OCI-LY1 (cell line): ENCODE measurements at regions not wholly inside any gene's neighbourhood (a gene's known extent, or its start where the extent isn't known, plus 50 kb on each side); places are given as distances from the start of the nearest gene placed in this dataset.

Source experiments
- H2AFZ ChIP-seq: fragments of 200-600 bp; sonication (generic), shearing (Covaris generic); 2 replicates; pipeline ENCODE4 v1.6.0; 2014; ENCODE audit warnings: antibody characterized with exemption, mild to moderate bottlenecking, low read length
- H3F3A ChIP-seq: fragments of 200-600 bp; sonication (generic), shearing (Covaris generic); 2 replicates; pipeline ENCODE4 v1.6.0; 2014; ENCODE audit warnings: mild to moderate bottlenecking, antibody characterized with exemption, low read length, moderate library complexity; ENCODE audit not compliant: insufficient read depth
- H3K27ac ChIP-seq: fragments of 200-600 bp; sonication (generic); 2 replicates; pipeline ENCODE4 v1.5.1; 2014; ENCODE audit warnings: low read length, mixed run types, mild to moderate bottlenecking, low read depth; ENCODE audit not compliant: poor library complexity, severe bottlenecking
- H3K27me3 ChIP-seq: fragments of 200-600 bp; sonication (generic); 2 replicates; pipeline ENCODE4 v1.6.0; 2014; ENCODE audit warnings: antibody characterized with exemption, mild to moderate bottlenecking, low read length, moderate library complexity; ENCODE audit not compliant: insufficient read depth
- H3K36me3 ChIP-seq: fragments of 200-600 bp; sonication (generic); 2 replicates; pipeline ENCODE4 v1.6.1; 2014; ENCODE audit warnings: mild to moderate bottlenecking, antibody characterized with exemption, low read length, moderate library complexity, mixed read lengths; ENCODE audit not compliant: insufficient read depth
- H3K4me1 ChIP-seq: fragments of 200-600 bp; sonication (generic); 2 replicates; pipeline ENCODE4 v1.5.1; 2014; ENCODE audit warnings: mild to moderate bottlenecking, low read length, moderate library complexity; ENCODE audit not compliant: insufficient read depth, severe bottlenecking
- H3K4me2 ChIP-seq: fragments of 200-600 bp; sonication (generic), shearing (Covaris generic); 2 replicates; pipeline ENCODE4 v1.6.1; 2014; ENCODE audit warnings: low read length
- H3K4me3 ChIP-seq: fragments of 200-600 bp; sonication (generic); 2 replicates; pipeline ENCODE4 v1.5.1; 2014; ENCODE audit warnings: low read length, low read depth, mild to moderate bottlenecking, mixed read lengths; ENCODE audit not compliant: poor library complexity, severe bottlenecking
- H3K79me2 ChIP-seq: fragments of 200-600 bp; shearing (Covaris generic); 2 replicates; pipeline ENCODE4 v1.6.1; 2016; ENCODE audit warnings: mixed run types, low read length, mixed read lengths; ENCODE audit not compliant: insufficient read depth
- H3K9ac ChIP-seq: fragments of 200-600 bp; sonication (generic), shearing (Covaris generic); 2 replicates; pipeline ENCODE4 v1.6.1; 2014; ENCODE audit warnings: mild to moderate bottlenecking, low read length, mixed read lengths
- H3K9me2 ChIP-seq: fragments of 200-600 bp; sonication (generic), shearing (Covaris generic); 2 replicates; pipeline ENCODE4 v1.6.1; 2014; ENCODE audit warnings: low read depth, mild to moderate bottlenecking, low read length, mixed read lengths
- H3K9me3 ChIP-seq: fragments of 200-600 bp; shearing (Covaris generic); 2 replicates; pipeline ENCODE4 v1.6.1; 2014; ENCODE audit warnings: low read length, mixed read lengths
- H4K20me1 ChIP-seq: fragments of 200-600 bp; sonication (generic), shearing (Covaris generic); 2 replicates; pipeline ENCODE4 v1.6.0; 2016; ENCODE audit warnings: mild to moderate bottlenecking, low read length; ENCODE audit not compliant: insufficient read depth
- CTCF ChIP-seq: fragments of 200-600 bp; sonication (generic), shearing (Covaris generic); IDR thresholded peaks from 2 replicates; pipeline ENCODE4 v1.5.1; 2017; ENCODE audit warnings: mild to moderate bottlenecking, antibody characterized with exemption, low read length, moderate library complexity, mixed read lengths
- EZH2 ChIP-seq: fragments of 200-600 bp; sonication (generic), shearing (Covaris generic); IDR thresholded peaks from 2 replicates; pipeline ENCODE4 v1.8.0; 2017; ENCODE audit warnings: borderline replicate concordance, mixed run types, mild to moderate bottlenecking, antibody characterized with exemption, low read length, moderate library complexity, mixed read lengths

GRCh38 chr2:18648161-18648560, 58.8 kb upstream of the NT5C1B start:
- no peaks in the 10 kb centered on the region for H3K27me3 ChIP-seq
- no peak overlapping the region for H3K27ac ChIP-seq
- H3K9me3 ChIP-seq: no peaks in the 10 kb centered on the region
- no peaks in the 10 kb centered on the region for H3K79me2 ChIP-seq
- H3F3A ChIP-seq: no peaks in the 10 kb centered on the region
- H3K36me3 ChIP-seq: no peaks in the 10 kb centered on the region
- no peak overlapping the region for H2AFZ ChIP-seq
- no peaks in the 10 kb centered on the region for H3K9me2 ChIP-seq
- no peak overlapping the region for H3K9ac ChIP-seq
- TF ChIP-seq EZH2 (no peak), CTCF (no peak)
- H3K4me3 ChIP-seq: no peak overlapping the region
- H4K20me1 ChIP-seq: no peaks in the 10 kb centered on the region
- no peaks in the 10 kb centered on the region for H3K4me1 ChIP-seq
- H3K4me2 ChIP-seq: no peak overlapping the region

DNA sequence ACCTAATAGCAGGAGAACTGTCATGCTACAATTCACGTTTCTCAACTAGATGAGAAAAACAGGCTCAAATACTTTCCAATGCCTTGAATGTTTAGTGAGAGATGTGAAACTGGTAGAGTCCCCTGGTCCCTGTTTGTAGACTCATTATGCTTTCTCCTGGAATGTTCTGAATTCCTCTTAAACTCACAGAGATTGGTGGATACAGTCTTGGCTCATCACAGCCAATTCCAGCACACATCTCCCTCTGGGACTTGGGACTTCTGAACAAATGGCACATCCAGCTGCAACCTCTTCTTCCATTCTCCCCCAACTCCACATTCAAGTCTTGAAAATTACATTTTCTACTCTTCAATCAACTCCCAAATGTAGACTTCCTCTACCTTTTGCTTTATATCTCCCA, 58.4 kb upstream of the NT5C1B start:
- no peak overlapping the region for H3K27ac ChIP-seq
- no peak overlapping the region for H3K4me3 ChIP-seq
- no peaks in the 10 kb centered on the region for H3K36me3 ChIP-seq
- no peaks in the 10 kb centered on the region for H3K79me2 ChIP-seq
- no peaks in the 10 kb centered on the region for H3K9me2 ChIP-seq
- H3K9me3 ChIP-seq: no peaks in the 10 kb centered on the region
- no peaks in the 10 kb centered on the region for H3F3A ChIP-seq
- no peaks in the 10 kb centered on the region for H4K20me1 ChIP-seq
- no peak for TF ChIP-seq CTCF
- TF ChIP-seq EZH2: no peak
- no peaks in the 10 kb centered on the region for H3K4me1 ChIP-seq
- no peaks in the 10 kb centered on the region for H3K27me3 ChIP-seq
- H3K9ac ChIP-seq: no peak overlapping the region
- no peak overlapping the region for H3K4me2 ChIP-seq
- no peak overlapping the region for H2AFZ ChIP-seq

GRCh38 chr2:18645315-18645714, 55.9 kb upstream of the NT5C1B start:
- H2AFZ ChIP-seq: no peak overlapping the region
- H4K20me1 ChIP-seq: no peaks in the 10 kb centered on the region
- TF ChIP-seq CTCF (no peak), EZH2 (no peak)
- no peak overlapping the region for H3K4me2 ChIP-seq
- H3K9me3 ChIP-seq: no peaks in the 10 kb centered on the region
- H3K36me3 ChIP-seq: no peaks in the 10 kb centered on the region
- no peaks in the 10 kb centered on the region for H3K79me2 ChIP-seq
- no peaks in the 10 kb centered on the region for H3K27me3 ChIP-seq
- H3F3A ChIP-seq: no peaks in the 10 kb centered on the region
- H3K4me3 ChIP-seq: no peak overlapping the region
- no peaks in the 10 kb centered on the region for H3K9me2 ChIP-seq
- H3K9ac ChIP-seq: no peak overlapping the region
- H3K27ac ChIP-seq: no peak overlapping the region
- H3K4me1 ChIP-seq: no peaks in the 10 kb centered on the region
